IMR-90 (cell line): ENCODE measurements at regions not wholly inside any gene's neighbourhood (a gene's known extent, or its start where the extent isn't known, plus 50 kb on each side); places are given as distances from the start of the nearest gene placed in this dataset.
A peak's percentile ranks its signal among the peaks of the same experiment; 100 is the strongest.

ENCODE experiments used
- ATAC-seq: fragments of 200-7000 bp; cut with Tn5 transposase; 2 replicates; pipeline ENCODE4 v1.9.1; 2020; ENCODE audit warnings: low read depth, mild to moderate bottlenecking, moderate library complexity
- BruUV-seq: library from RNA; stranded (reverse); fragments of 400-500 nt; replicated peaks from 2 replicates; lab custom pipeline; 2021; lab: Mats Ljungman, UMichigan
- CTCF ChIA-PET: fragments of 300-600 bp; formaldehyde crosslinking; extraction: SDS; loops from one replicate; lab custom pipeline; 2021; ENCODE audit warnings: antibody characterized with exemption; lab: Yijun Ruan, JAX
- POLR2A ChIA-PET: fragments of 300-600 bp; sonication (Branson Sonifier 250); formaldehyde crosslinking; loops from one replicate; lab custom pipeline; 2022; ENCODE audit warnings: antibody characterized with exemption; ENCODE audit not compliant: unreplicated experiment; lab: Charles Lee
- DNase-seq: peaks from one replicate; pipeline ENCODE4 v3.0.0; 2013
- H2AFZ ChIP-seq: replicated peaks from 2 replicates; pipeline ENCODE3; 2013; ENCODE audit warnings: low read length, mild to moderate bottlenecking; ENCODE audit not compliant: poor library complexity
- H2AK5ac ChIP-seq: 2 replicates; pipeline ENCODE4 v1.6.1; 2013; ENCODE audit warnings: low read depth, low read length, inconsistent platforms
- H2AK9ac ChIP-seq: replicated peaks from 2 replicates; pipeline ENCODE3; 2013; ENCODE audit warnings: mild to moderate bottlenecking, low read depth, low read length, moderate library complexity; ENCODE audit not compliant: poor library complexity
- H2BK120ac ChIP-seq: 2 replicates; pipeline ENCODE4 v1.6.1; 2013; ENCODE audit warnings: low read depth, low read length, inconsistent platforms
- H2BK15ac ChIP-seq: 3 replicates; pipeline ENCODE4 v1.6.1; 2013; ENCODE audit warnings: low read depth, low read length, inconsistent platforms
- H2BK20ac ChIP-seq: 2 replicates; pipeline ENCODE4 v1.6.1; 2013; ENCODE audit warnings: low read depth, mild to moderate bottlenecking, inconsistent platforms, low read length, moderate library complexity
- H2BK5ac ChIP-seq: 2 replicates; pipeline ENCODE4 v1.6.1; 2013; ENCODE audit warnings: mild to moderate bottlenecking, low read depth, low read length, inconsistent platforms; ENCODE audit not compliant: poor library complexity, severe bottlenecking
- H3K14ac ChIP-seq: replicated peaks from 2 replicates; pipeline ENCODE4 v1.6.1; 2013; ENCODE audit warnings: low read depth, low read length, inconsistent platforms
- H3K18ac ChIP-seq: 2 replicates; pipeline ENCODE4 v1.6.1; 2013; ENCODE audit warnings: low read depth, low read length, control low read depth
- H3K23ac ChIP-seq: 2 replicates; pipeline ENCODE4 v1.6.1; 2013; ENCODE audit warnings: low read depth, low read length, inconsistent platforms
- H3K27ac ChIP-seq: 2 replicates; pipeline ENCODE4 v1.5.1; 2013; ENCODE audit warnings: mild to moderate bottlenecking, control low read depth, low read length; ENCODE audit not compliant: insufficient read depth
- H3K27me3 ChIP-seq: 2 replicates; pipeline ENCODE4 v1.6.1; 2013; ENCODE audit warnings: low read length; ENCODE audit not compliant: control insufficient read depth, insufficient read depth
- H3K36me3 ChIP-seq: 2 replicates; pipeline ENCODE4 v1.6.1; 2013; ENCODE audit warnings: low read length, mixed read lengths; ENCODE audit not compliant: control insufficient read depth, insufficient read depth
- H3K4ac ChIP-seq: 2 replicates; pipeline ENCODE4 v1.6.1; 2013; ENCODE audit warnings: low read depth, low read length, inconsistent platforms
- H3K4me1 ChIP-seq: 2 replicates; pipeline ENCODE4 v1.6.1; 2013; ENCODE audit warnings: low read length, mixed read lengths; ENCODE audit not compliant: control insufficient read depth, insufficient read depth
- H3K4me2 ChIP-seq: 2 replicates; pipeline ENCODE4 v1.6.1; 2013; ENCODE audit warnings: low read depth, mild to moderate bottlenecking, control low read depth, low read length, moderate library complexity
- H3K4me3 ChIP-seq: 2 replicates; pipeline ENCODE4 v1.5.1; 2013; ENCODE audit warnings: low read depth, mild to moderate bottlenecking, control low read depth, low read length, moderate library complexity; ENCODE audit not compliant: insufficient read depth
- H3K56ac ChIP-seq: 2 replicates; pipeline ENCODE4 v1.6.1; 2013; ENCODE audit warnings: low read length, inconsistent platforms; ENCODE audit not compliant: insufficient read depth; ENCODE audit errors: extremely low read depth
- H3K79me1 ChIP-seq, 2 experiments: 2 replicates each; pipeline ENCODE4 v1.6.1; 2013; ENCODE audit warnings: low read length in 2 of 2, inconsistent platforms in 1 of 2, low read depth in 1 of 2
- H3K9ac ChIP-seq: 2 replicates; pipeline ENCODE4 v1.6.1; 2013; ENCODE audit warnings: low read depth, low read length, control low read depth
- H3K9me1 ChIP-seq: 2 replicates; pipeline ENCODE4 v1.6.1; 2013; ENCODE audit warnings: low read length, inconsistent platforms; ENCODE audit not compliant: insufficient read depth
- H3K9me3 ChIP-seq: 2 replicates; pipeline ENCODE4 v1.6.1; 2013; ENCODE audit warnings: low read length; ENCODE audit not compliant: control insufficient read depth, insufficient read depth
- H4K20me1 ChIP-seq: 2 replicates; pipeline ENCODE4 v1.6.1; 2013; ENCODE audit warnings: low read length, inconsistent platforms; ENCODE audit not compliant: insufficient read depth
- H4K5ac ChIP-seq: 2 replicates; pipeline ENCODE4 v1.6.1; 2013; ENCODE audit warnings: mild to moderate bottlenecking, low read depth, low read length, control low read depth
- H4K8ac ChIP-seq, 2 experiments: 2 replicates each; pipeline ENCODE4 v1.6.1; 2013; ENCODE audit warnings: low read depth in 2 of 2, low read length in 2 of 2, control low read depth in 1 of 2, inconsistent platforms in 1 of 2
- H4K91ac ChIP-seq: 2 replicates; pipeline ENCODE4 v1.6.1; 2013; ENCODE audit warnings: low read depth, low read length, inconsistent platforms; ENCODE audit not compliant: insufficient read depth
- FOS ChIP-seq: fragments of 150-350 bp; IDR thresholded peaks from 2 replicates; pipeline ENCODE4 v1.6.1; 2016; ENCODE audit warnings: low read depth, low read length
- MAZ ChIP-seq: IDR thresholded peaks from 2 replicates; pipeline ENCODE4 v1.6.1; 2012; ENCODE audit warnings: low read depth, mild to moderate bottlenecking, low read length, improper control_type of control experiment, moderate library complexity, borderline replicate concordance
- MXI1 ChIP-seq: IDR thresholded peaks from 2 replicates; pipeline ENCODE4 v1.6.1; 2012; ENCODE audit warnings: low read depth, mild to moderate bottlenecking, low read length, moderate library complexity, borderline replicate concordance
- POLR2A ChIP-seq: IDR thresholded peaks from 2 replicates; pipeline ENCODE4 v1.6.1; 2012; ENCODE audit warnings: mild to moderate bottlenecking, low read depth, low read length
- RAD21 ChIP-seq: IDR thresholded peaks from 2 replicates; pipeline ENCODE4 v1.6.1; 2012; ENCODE audit warnings: low read length, improper control_type of control experiment
- RCOR1 ChIP-seq: IDR thresholded peaks from 2 replicates; pipeline ENCODE4 v1.6.1; 2012; ENCODE audit warnings: mild to moderate bottlenecking, low read length, improper control_type of control experiment; ENCODE audit not compliant: insufficient replicate concordance
- USF2 ChIP-seq: fragments of 150-350 bp; IDR thresholded peaks from 2 replicates; pipeline ENCODE4 v1.6.1; 2017; ENCODE audit warnings: mild to moderate bottlenecking, antibody characterized with exemption, low read length, low read depth
- WGBS, 2 experiments: methylation state at CpG; one replicate each; pipeline versions ENCODE4 v1.1.5 to v1.1.7; 2013; ENCODE audit warnings: missing lambda C conversion rate in 2 of 2; ENCODE audit not compliant: insufficient read length in 1 of 2; ENCODE audit errors: extremely low coverage in 2 of 2; 5-methylcytosine and 5-hydroxymethylcytosine counted together
- dilution Hi-C: fragments of 300-500 bp; cut with HindIII; formaldehyde crosslinking; loops from one replicate; pipeline ENCODE4 v1.14.3; 2018; ENCODE audit warnings: low sequenced_read_pairs; ENCODE audit not compliant: unreplicated experiment
- in situ Hi-C: fragments of 300-500 bp; cut with MboI; formaldehyde crosslinking; loops from 3 replicates; pipeline ENCODE4 v1.14.3; 2019; ENCODE audit warnings: low sequenced_read_pairs, inconsistent platforms, mixed read lengths
- intact Hi-C: fragments of 100-400 bp; cut with micrococcal nuclease; formaldehyde crosslinking; loops from 2 replicates; pipeline ENCODE4 v1.10.0; 2022
- TF ChIP-seq, protein P1 (sequence below): conservative IDR thresholded peaks from 2 replicates; pipeline ENCODE4 v1.5.1; 2012; ENCODE audit warnings: mild to moderate bottlenecking, low read depth, low read length, improper control_type of control experiment
- TF ChIP-seq, protein P2 (sequence below): fragments of 150-350 bp; IDR thresholded peaks from 2 replicates; pipeline ENCODE4 v1.6.1; 2016; ENCODE audit warnings: low read depth, mild to moderate bottlenecking, low read length, moderate library complexity, borderline replicate concordance

DNA sequence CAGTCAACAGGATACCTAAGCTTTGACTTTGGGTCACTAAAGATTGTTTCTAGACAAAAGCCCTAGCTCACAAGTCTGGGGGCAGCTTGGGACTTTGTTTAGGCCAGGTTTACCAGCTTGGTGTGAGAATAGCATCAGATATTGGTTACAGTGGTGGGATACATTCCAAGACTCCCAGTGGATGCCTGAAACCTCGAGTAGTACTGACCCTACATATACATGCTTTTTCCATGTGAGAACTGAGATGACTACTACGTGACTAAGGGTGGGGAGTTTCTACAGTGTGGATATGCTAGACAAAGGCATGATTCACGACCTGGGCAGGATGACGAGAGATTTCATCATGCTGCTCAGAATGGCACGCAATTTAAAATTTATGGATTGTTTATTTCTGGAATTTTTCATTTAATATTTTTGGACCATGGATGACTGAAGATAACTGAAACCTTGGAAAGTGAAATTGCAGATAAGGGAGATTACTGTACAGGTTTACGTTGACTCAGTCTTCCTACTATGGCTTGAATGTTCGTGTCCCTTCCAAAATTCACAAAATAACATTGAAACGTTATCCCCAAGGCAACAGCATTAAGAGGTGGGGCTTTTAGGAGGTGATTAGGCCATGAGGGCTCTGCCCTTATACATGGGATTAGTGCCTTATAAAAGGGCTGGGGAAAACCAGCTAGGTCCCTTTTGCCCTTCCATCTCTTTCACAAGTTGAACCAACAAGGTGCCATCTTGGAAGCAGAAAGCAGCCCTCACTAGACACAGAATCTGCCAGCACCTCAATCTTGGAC, 50.2 kb upstream of the CTAGE1 start (continued):
- TF ChIP-seq, protein P1, sequence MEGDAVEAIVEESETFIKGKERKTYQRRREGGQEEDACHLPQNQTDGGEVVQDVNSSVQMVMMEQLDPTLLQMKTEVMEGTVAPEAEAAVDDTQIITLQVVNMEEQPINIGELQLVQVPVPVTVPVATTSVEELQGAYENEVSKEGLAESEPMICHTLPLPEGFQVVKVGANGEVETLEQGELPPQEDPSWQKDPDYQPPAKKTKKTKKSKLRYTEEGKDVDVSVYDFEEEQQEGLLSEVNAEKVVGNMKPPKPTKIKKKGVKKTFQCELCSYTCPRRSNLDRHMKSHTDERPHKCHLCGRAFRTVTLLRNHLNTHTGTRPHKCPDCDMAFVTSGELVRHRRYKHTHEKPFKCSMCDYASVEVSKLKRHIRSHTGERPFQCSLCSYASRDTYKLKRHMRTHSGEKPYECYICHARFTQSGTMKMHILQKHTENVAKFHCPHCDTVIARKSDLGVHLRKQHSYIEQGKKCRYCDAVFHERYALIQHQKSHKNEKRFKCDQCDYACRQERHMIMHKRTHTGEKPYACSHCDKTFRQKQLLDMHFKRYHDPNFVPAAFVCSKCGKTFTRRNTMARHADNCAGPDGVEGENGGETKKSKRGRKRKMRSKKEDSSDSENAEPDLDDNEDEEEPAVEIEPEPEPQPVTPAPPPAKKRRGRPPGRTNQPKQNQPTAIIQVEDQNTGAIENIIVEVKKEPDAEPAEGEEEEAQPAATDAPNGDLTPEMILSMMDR: no peak
- TF ChIP-seq POLR2A (no peak), FOS (peak; percentile 99)

- DNase-seq (no peak), ATAC-seq (no peak)
- no peaks in the 10 kb centered on the region for H4K20me1 ChIP-seq
- H2BK15ac ChIP-seq: peak overlapping the region; percentile 97
- H3K36me3 ChIP-seq: no peaks in the 10 kb centered on the region
- WGBS, 2 experiments: no CpG with 5 or more reads among the region's 6 CpGs
- H3K9ac ChIP-seq: no peak overlapping the region
- H3K4me2 ChIP-seq: no peak overlapping the region
- peak overlapping the region; percentile 95 for H2BK20ac ChIP-seq
- no TSS peak for BruUV-seq
- peaks cover 6% of the 10 kb centered on the region for H3K9me3 ChIP-seq
- peak overlapping the region; percentile 58 for H3K27ac ChIP-seq
- H3K4ac ChIP-seq: peak overlapping the region; percentile 96
- peak overlapping the region; percentile 76 for H3K14ac ChIP-seq
- POLR2A ChIA-PET: no interaction called here
- H3K18ac ChIP-seq: peak overlapping the region; percentile 90
- H4K91ac ChIP-seq: peak overlapping the region; percentile 97
- H2BK120ac ChIP-seq: peak overlapping the region; percentile 94
- no peak overlapping the region for H2AFZ ChIP-seq
- no peaks in the 10 kb centered on the region for H3K79me1 ChIP-seq
- H4K5ac ChIP-seq: peak overlapping the region; percentile 44
- H2AK5ac ChIP-seq: peak overlapping the region; percentile 92
- dilution Hi-C loops: no loop called here
- no peaks in the 10 kb centered on the region for H3K27me3 ChIP-seq
- H3K4me3 ChIP-seq: no peak overlapping the region
- H2AK9ac ChIP-seq: peak overlapping the region; percentile 42
- intact Hi-C loops: loop anchor here (2.0 kb wide), 1 partner anchor 300 kb away; the partner anchor contains the start of gene GATA6
- in situ Hi-C loops: loop anchor here (10.0 kb wide), 1 partner anchor 86 kb away; no protein-coding TSS in a partner anchor
- H3K9me1 ChIP-seq: peaks cover 22% of the 10 kb centered on the region
- peak overlapping the region; percentile 89 for H2BK5ac ChIP-seq
- H3K4me1 ChIP-seq: peaks cover 36% of the 10 kb centered on the region
- H4K8ac ChIP-seq: peak overlapping the region; percentile 68 to 85
- peak overlapping the region; percentile 67; the same call in 1 of the 2 replicates for H3K56ac ChIP-seq
- CTCF ChIA-PET: no interaction called here
- peak overlapping the region; percentile 37 for H3K23ac ChIP-seq
- no peak for TF ChIP-seq POLR2A
- no peak for TF ChIP-seq RAD21
- TF ChIP-seq USF2: no peak
- TF ChIP-seq RCOR1: no peak
- TF ChIP-seq, protein P2, sequence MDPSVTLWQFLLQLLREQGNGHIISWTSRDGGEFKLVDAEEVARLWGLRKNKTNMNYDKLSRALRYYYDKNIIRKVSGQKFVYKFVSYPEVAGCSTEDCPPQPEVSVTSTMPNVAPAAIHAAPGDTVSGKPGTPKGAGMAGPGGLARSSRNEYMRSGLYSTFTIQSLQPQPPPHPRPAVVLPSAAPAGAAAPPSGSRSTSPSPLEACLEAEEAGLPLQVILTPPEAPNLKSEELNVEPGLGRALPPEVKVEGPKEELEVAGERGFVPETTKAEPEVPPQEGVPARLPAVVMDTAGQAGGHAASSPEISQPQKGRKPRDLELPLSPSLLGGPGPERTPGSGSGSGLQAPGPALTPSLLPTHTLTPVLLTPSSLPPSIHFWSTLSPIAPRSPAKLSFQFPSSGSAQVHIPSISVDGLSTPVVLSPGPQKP: no peak
- TF ChIP-seq MAZ: no peak
- TF ChIP-seq, protein P1: no peak
- TF ChIP-seq MXI1: no peak
Measured at GRCh38 chr18:22468554-22468891, 50.8 kb upstream of the CTAGE1 start.
